ENCODE measurements at regions not wholly inside any gene's neighbourhood (a gene's known extent, or its start where the extent isn't known, plus 50 kb on each side); places are given as distances from the start of the nearest gene placed in this dataset.

DNA sequence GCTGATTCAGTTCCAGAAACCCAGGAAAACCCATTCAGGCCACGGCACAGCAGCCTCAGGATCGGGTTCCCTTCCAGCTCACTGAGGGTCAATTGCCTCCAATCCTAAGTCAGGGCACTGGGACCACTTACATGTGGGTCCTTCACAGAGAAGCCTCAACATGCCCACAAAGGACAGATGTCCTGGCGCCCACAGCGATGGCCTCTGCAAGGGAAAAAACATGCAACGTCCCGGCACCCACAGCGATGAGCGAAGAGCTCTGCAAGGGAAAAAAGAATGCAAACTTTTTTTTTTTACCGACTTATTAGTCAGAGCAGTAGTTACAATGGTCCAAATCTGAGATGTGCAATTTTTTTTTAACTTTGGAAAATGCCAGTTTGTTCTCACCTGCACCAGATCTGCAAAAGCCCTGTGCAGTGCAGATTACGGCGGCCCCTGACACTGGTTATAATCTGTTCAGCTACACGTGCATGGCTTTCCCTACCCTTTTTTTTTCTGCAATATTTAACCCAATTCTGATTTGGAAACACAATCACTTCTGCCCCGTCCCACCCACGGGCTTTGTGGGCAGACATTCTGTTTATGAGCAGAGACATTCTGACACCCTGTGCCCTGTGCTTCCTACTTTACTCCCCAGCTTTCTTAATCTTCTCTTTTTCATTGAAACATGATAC is 159.3 kb upstream of the SALL3 start:
- TF ChIP-seq SUZ12 (IDR thresholded peaks at IDR 0.05; ENCODE audit: extremely low read depth, insufficient read depth, insufficient read length) (no peak), ZNF274 (IDR thresholded peaks at IDR 0.05; ENCODE audit: low read depth, low read length) (no peak)
